ENCODE measurements at regions not wholly inside any gene's neighbourhood (a gene's known extent, or its start where the extent isn't known, plus 50 kb on each side); places are given as distances from the start of the nearest gene placed in this dataset.

DNA sequence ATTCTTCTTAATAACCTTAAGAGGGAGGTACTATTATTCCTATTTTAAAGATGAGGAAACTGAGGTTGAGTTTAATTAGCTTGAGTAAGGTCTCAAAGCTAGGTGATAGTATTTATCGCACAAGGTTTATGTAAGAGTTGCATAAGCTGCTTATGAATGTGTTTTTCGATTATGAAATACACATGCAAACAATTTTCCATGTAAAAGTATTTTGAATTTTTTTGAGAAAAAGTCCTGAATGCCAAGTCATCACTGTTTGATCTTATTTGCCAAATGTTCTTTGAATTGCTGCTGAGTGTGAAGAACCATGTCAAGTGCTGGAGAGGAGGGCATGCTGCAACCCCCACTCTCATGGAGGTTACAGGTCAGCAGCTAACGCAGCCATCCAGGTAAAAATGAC is 174.4 kb downstream of the CARTPT start:
- TF ChIP-seq TCF12 (IDR thresholded peaks at IDR 0.05; ENCODE audit: low read depth) (no peak), CEBPB (IDR thresholded peaks at IDR 0.05) (no peak), NFIC (IDR thresholded peaks at IDR 0.05) (no peak), CREB1 (IDR thresholded peaks at IDR 0.05; ENCODE audit: low read depth) (no peak), FOXM1 (IDR thresholded peaks at IDR 0.05; ENCODE audit: borderline replicate concordance, low read depth) (no peak), TEAD4 (IDR thresholded peaks at IDR 0.05) (no peak), YY1 (IDR thresholded peaks at IDR 0.05; ENCODE audit: low read depth) (no peak), RAD21 (IDR thresholded peaks at IDR 0.05; ENCODE audit: low read depth) (no peak), ZBTB7A (IDR thresholded peaks at IDR 0.05; ENCODE audit: low read depth) (no peak)
- TF ChIP-seq, protein P1, sequence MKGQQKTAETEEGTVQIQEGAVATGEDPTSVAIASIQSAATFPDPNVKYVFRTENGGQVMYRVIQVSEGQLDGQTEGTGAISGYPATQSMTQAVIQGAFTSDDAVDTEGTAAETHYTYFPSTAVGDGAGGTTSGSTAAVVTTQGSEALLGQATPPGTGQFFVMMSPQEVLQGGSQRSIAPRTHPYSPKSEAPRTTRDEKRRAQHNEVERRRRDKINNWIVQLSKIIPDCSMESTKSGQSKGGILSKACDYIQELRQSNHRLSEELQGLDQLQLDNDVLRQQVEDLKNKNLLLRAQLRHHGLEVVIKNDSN (IDR thresholded peaks at IDR 0.05) = no peak
- TF ChIP-seq, protein P2, sequence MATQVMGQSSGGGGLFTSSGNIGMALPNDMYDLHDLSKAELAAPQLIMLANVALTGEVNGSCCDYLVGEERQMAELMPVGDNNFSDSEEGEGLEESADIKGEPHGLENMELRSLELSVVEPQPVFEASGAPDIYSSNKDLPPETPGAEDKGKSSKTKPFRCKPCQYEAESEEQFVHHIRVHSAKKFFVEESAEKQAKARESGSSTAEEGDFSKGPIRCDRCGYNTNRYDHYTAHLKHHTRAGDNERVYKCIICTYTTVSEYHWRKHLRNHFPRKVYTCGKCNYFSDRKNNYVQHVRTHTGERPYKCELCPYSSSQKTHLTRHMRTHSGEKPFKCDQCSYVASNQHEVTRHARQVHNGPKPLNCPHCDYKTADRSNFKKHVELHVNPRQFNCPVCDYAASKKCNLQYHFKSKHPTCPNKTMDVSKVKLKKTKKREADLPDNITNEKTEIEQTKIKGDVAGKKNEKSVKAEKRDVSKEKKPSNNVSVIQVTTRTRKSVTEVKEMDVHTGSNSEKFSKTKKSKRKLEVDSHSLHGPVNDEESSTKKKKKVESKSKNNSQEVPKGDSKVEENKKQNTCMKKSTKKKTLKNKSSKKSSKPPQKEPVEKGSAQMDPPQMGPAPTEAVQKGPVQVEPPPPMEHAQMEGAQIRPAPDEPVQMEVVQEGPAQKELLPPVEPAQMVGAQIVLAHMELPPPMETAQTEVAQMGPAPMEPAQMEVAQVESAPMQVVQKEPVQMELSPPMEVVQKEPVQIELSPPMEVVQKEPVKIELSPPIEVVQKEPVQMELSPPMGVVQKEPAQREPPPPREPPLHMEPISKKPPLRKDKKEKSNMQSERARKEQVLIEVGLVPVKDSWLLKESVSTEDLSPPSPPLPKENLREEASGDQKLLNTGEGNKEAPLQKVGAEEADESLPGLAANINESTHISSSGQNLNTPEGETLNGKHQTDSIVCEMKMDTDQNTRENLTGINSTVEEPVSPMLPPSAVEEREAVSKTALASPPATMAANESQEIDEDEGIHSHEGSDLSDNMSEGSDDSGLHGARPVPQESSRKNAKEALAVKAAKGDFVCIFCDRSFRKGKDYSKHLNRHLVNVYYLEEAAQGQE (IDR thresholded peaks at IDR 0.05; ENCODE audit: low read depth) = no peak
- TF ChIP-seq, protein P3, sequence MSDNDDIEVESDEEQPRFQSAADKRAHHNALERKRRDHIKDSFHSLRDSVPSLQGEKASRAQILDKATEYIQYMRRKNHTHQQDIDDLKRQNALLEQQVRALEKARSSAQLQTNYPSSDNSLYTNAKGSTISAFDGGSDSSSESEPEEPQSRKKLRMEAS (IDR thresholded peaks at IDR 0.05) = no peak

DNA sequence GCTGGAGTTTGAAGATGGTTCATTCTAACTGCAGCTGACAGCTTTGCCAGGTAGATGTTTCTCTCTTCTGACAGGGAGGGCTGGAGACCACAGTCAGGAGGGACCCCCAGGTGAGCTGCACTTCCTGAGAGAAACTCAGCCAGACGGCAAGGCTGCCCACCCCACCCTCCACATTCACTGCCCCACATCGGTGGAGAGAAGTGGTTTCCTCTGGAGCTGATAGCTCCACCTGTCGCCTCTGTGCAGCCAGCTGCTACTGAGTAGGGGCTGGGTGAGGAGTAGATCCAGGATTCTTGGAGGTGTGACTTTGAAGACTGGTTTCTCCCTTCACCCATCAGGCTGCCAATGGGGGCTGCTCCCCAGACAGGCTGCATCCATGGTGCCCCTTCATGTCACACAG is 175.0 kb downstream of the CARTPT start:
- TF ChIP-seq, protein P3 (IDR thresholded peaks at IDR 0.05) = no peak
- no peak for TF ChIP-seq EP300 (IDR thresholded peaks at IDR 0.05; ENCODE audit: borderline replicate concordance)
- TF ChIP-seq, protein P1 (IDR thresholded peaks at IDR 0.05) = no peak
- TF ChIP-seq TAF1 (IDR thresholded peaks at IDR 0.05; ENCODE audit: low read depth) = no peak
- no peak for TF ChIP-seq YY1 (IDR thresholded peaks at IDR 0.05; ENCODE audit: low read depth)
- TF ChIP-seq ZBTB7A (IDR thresholded peaks at IDR 0.05; ENCODE audit: low read depth) = no peak
- TF ChIP-seq, protein P2 (IDR thresholded peaks at IDR 0.05; ENCODE audit: low read depth) = no peak
- TF ChIP-seq NFIC (IDR thresholded peaks at IDR 0.05) = no peak

DNA sequence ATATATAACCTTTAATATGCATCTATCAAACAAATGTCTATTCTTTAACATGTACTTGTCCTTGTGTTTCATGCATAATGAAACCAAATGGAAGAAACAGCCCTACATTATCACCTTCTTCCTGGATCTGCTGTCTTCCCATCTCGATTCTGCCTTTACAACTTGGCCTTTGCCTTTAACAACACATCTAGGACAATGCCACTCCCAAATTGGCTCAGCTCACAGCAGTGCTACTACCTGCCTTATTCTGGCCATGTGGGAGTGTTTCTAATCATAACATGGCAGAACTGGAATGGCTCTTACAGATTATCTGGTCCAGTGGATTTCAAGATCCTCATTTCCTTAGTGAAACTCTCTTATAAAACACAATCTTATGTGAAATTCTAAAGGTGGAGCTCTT is 176.5 kb downstream of the CARTPT start:
- no peak for TF ChIP-seq TAF1 (IDR thresholded peaks at IDR 0.05; ENCODE audit: low read depth)
- no peak for TF ChIP-seq YY1 (IDR thresholded peaks at IDR 0.05; ENCODE audit: low read depth)
- TF ChIP-seq NFIC (IDR thresholded peaks at IDR 0.05) = no peak
- TF ChIP-seq TCF12 (IDR thresholded peaks at IDR 0.05; ENCODE audit: low read depth) = no peak
- TF ChIP-seq TEAD4 (IDR thresholded peaks at IDR 0.05) = no peak
- TF ChIP-seq, protein P2 (IDR thresholded peaks at IDR 0.05; ENCODE audit: low read depth) = no peak
- TF ChIP-seq, protein P3 (IDR thresholded peaks at IDR 0.05) = no peak
- TF ChIP-seq FOXM1 (IDR thresholded peaks at IDR 0.05; ENCODE audit: borderline replicate concordance, low read depth) = no peak
- TF ChIP-seq CEBPB (IDR thresholded peaks at IDR 0.05) = no peak
- TF ChIP-seq EP300 (IDR thresholded peaks at IDR 0.05; ENCODE audit: borderline replicate concordance) = no peak
- TF ChIP-seq RAD21 (IDR thresholded peaks at IDR 0.05; ENCODE audit: low read depth) = no peak
- no peak for TF ChIP-seq EGR1 (IDR thresholded peaks at IDR 0.05)
- no peak for TF ChIP-seq CREB1 (IDR thresholded peaks at IDR 0.05; ENCODE audit: low read depth)
- no peak for TF ChIP-seq ZBTB7A (IDR thresholded peaks at IDR 0.05; ENCODE audit: low read depth)
- TF ChIP-seq, protein P1 (IDR thresholded peaks at IDR 0.05) = no peak

DNA sequence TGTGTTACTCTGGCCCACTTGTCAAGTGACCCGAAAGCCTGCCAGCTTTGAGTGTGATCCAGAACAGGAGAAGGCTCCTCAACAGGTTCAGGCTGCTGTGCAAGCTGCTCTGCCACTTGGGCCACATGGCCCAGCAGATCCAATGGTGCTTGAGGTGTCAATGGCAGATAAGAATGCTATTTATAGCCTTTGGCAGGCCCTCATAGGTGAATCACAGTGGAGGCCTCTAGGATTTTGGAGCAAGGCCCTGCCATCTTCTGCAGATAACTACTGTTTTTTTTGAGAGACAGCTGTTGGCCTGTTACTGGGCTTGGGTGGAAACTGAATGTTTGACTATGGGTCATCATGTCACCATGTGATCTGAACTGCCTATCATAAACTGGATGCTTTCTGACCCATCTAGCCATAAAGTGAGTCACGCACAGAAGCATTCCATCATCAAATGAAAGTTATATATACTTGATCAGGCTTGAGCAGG is 180.8 kb downstream of the CARTPT start:
- TF ChIP-seq NFIC (IDR thresholded peaks at IDR 0.05) (no peak), TAF1 (IDR thresholded peaks at IDR 0.05; ENCODE audit: low read depth) (no peak), EP300 (IDR thresholded peaks at IDR 0.05; ENCODE audit: borderline replicate concordance) (no peak), CREB1 (IDR thresholded peaks at IDR 0.05; ENCODE audit: low read depth) (no peak)
- TF ChIP-seq, protein P3 (IDR thresholded peaks at IDR 0.05) = no peak
